BJ (cell line): ENCODE measurements at regions not wholly inside any gene's neighbourhood (a gene's known extent, or its start where the extent isn't known, plus 50 kb on each side); places are given as distances from the start of the nearest gene placed in this dataset.

Source experiments
- CTCF ChIA-PET: fragments of 350-600 bp; formaldehyde crosslinking; extraction: SDS; loops from one replicate; lab custom pipeline; 2021; ENCODE audit warnings: antibody characterized with exemption, inconsistent platforms; lab: Yijun Ruan, JAX
- POLR2A ChIA-PET: fragments of 300-600 bp; sonication (Branson Sonifier 250); formaldehyde crosslinking; extraction: SDS; loops from one replicate; lab custom pipeline; 2021; ENCODE audit warnings: antibody characterized with exemption; lab: Charles Lee
- DNase-seq: peaks from one replicate; pipeline ENCODE4 v3.0.0-alpha.2; 2011; ENCODE audit warnings: low read depth
- H3K27me3 ChIP-seq: 2 replicates; pipeline ENCODE4 v1.6.0; 2011; ENCODE audit warnings: low read length; ENCODE audit not compliant: control insufficient read depth, insufficient read depth
- H3K36me3 ChIP-seq: 2 replicates; pipeline ENCODE4 v1.5.1; 2011; ENCODE audit warnings: low read length; ENCODE audit not compliant: control insufficient read depth, insufficient read depth
- H3K4me3 ChIP-seq: 2 replicates; pipeline ENCODE4 v1.5.1; 2011; ENCODE audit warnings: low read depth, mild to moderate bottlenecking, control low read depth, low read length
- CTCF ChIP-seq: IDR thresholded peaks from 2 replicates; pipeline ENCODE4 v1.5.1; 2011; ENCODE audit warnings: low read depth, mild to moderate bottlenecking, control low read depth, inconsistent platforms, low read length, moderate library complexity; ENCODE audit not compliant: insufficient read depth

GRCh38 chr1:47545912-47546483 is 108.2 kb downstream of the FOXD2 start:
- Histone ChIP-seq H3K27me3 (peaks cover 2% of the 10 kb centered on the region; the same call in 1 of the 2 replicates), H3K36me3 (no peaks in the 10 kb centered on the region), H3K4me3 (no peak overlapping the region)
- ChIA-PET CTCF (interaction anchor here (1.4 kb wide), 1 partner anchor 12 kb away, joined by 5 read pairs; no protein-coding TSS in a partner anchor), POLR2A (no interaction called here)
- DNase-seq, result no peak
- no peak for TF ChIP-seq CTCF

GRCh38 chr1:47547753-47548573 is 110.1 kb downstream of the FOXD2 start:
- ChIA-PET POLR2A (no interaction called here), CTCF (interaction anchor here (0.6 to 1.2 kb wide), 4 partner anchors 10 to 21 kb away, joined by 3 to 4 read pairs (median 3); no protein-coding TSS in a partner anchor)
- no peak for DNase-seq
- no peaks in the 10 kb centered on the region for H3K36me3 ChIP-seq
- TF ChIP-seq CTCF, result no peak
- H3K4me3 ChIP-seq, result no peak overlapping the region
- H3K27me3 ChIP-seq, result peaks cover 2% of the 10 kb centered on the region; the same call in 1 of the 2 replicates

- ChIA-PET POLR2A (no interaction called here), CTCF (interaction anchor here (0.6 kb wide), 1 partner anchor 10 kb away, joined by 3 read pairs; no protein-coding TSS in a partner anchor)
- TF ChIP-seq CTCF, result no peak
- H3K27me3 ChIP-seq, result peaks cover 2% of the 10 kb centered on the region; the same call in 1 of the 2 replicates
- no peak for DNase-seq
- H3K4me3 ChIP-seq, result no peak overlapping the region
- H3K36me3 ChIP-seq, result no peaks in the 10 kb centered on the region
Measured at GRCh38 chr1:47548637-47549036, 110.8 kb downstream of the FOXD2 start.

- Histone ChIP-seq H3K36me3 (no peaks in the 10 kb centered on the region), H3K27me3 (peaks cover 2% of the 10 kb centered on the region; the same call in 1 of the 2 replicates), H3K4me3 (no peak overlapping the region)
- no peak for DNase-seq
- POLR2A ChIA-PET, result no interaction called here
- CTCF ChIA-PET, result no interaction called here
- TF ChIP-seq CTCF, result no peak
Measured at GRCh38 chr1:47549532-47549931, 111.7 kb downstream of the FOXD2 start.

GRCh38 chr1:47550929-47551328 is 113.1 kb downstream of the FOXD2 start:
- TF ChIP-seq CTCF, result no peak
- peaks cover 2% of the 10 kb centered on the region; the same call in 1 of the 2 replicates for H3K27me3 ChIP-seq
- CTCF ChIA-PET, result no interaction called here

More at GRCh38 chr1:47550929-47551328, 113.1 kb downstream of the FOXD2 start:
- POLR2A ChIA-PET, result no interaction called here
- DNase-seq, result no peak
- H3K36me3 ChIP-seq, result no peaks in the 10 kb centered on the region
- no peak overlapping the region for H3K4me3 ChIP-seq
